HG03432 (cell line): ENCODE measurements at regions not wholly inside any gene's neighbourhood (a gene's known extent, or its start where the extent isn't known, plus 50 kb on each side); places are given as distances from the start of the nearest gene placed in this dataset.

Experiments
- ATAC-seq: cut with Tn5 transposase; IDR thresholded peaks from one replicate; pipeline ENCODE4 v1.9.1; 2021; ENCODE audit warnings: mild to moderate bottlenecking, moderate library complexity; ENCODE audit not compliant: unreplicated experiment

- ATAC-seq, result no peak
These were observed 175.9 kb downstream of the BAMBI start for GRCh38 chr10:28853195-28853594.

GRCh38 chr10:28857164-28857563 is 179.8 kb downstream of the BAMBI start:
- ATAC-seq, result no peak

GRCh38 chr10:28858646-28859045 is 181.3 kb downstream of the BAMBI start:
- no peak for ATAC-seq

- ATAC-seq, result no peak
These were observed 182.5 kb downstream of the BAMBI start for GRCh38 chr10:28859791-28860190.

GRCh38 chr10:28862219-28862618 is 184.9 kb downstream of the BAMBI start:
- ATAC-seq, result no peak

- ATAC-seq, result no peak
These were observed 192.4 kb downstream of the BAMBI start for GRCh38 chr10:28869606-28870201.

- no peak for ATAC-seq
These were observed 194.3 kb downstream of the BAMBI start for GRCh38 chr10:28871665-28872064.

GRCh38 chr10:28872587-28873165 is 195.4 kb downstream of the BAMBI start:
- ATAC-seq, result no peak

- no peak for ATAC-seq
These were observed 196.2 kb downstream of the BAMBI start for GRCh38 chr10:28873540-28873939.

- no peak for ATAC-seq
These were observed 196.9 kb downstream of the BAMBI start for GRCh38 chr10:28874210-28874609.

GRCh38 chr10:28875549-28876081 is 198.3 kb downstream of the BAMBI start:
- ATAC-seq, result no peak

GRCh38 chr10:28878236-28878970 is 201.1 kb downstream of the BAMBI start:
- no peak for ATAC-seq

- no peak for ATAC-seq
These were observed 201.9 kb downstream of the BAMBI start for GRCh38 chr10:28879246-28879645.

GRCh38 chr10:28879875-28880682 is 202.8 kb downstream of the BAMBI start:
- no peak for ATAC-seq

- no peak for ATAC-seq
These were observed 203.3 kb downstream of the BAMBI start for GRCh38 chr10:28880683-28880950.

- no peak for ATAC-seq
These were observed 204.0 kb downstream of the BAMBI start for GRCh38 chr10:28881171-28881882.

GRCh38 chr10:28883741-28884423 is 206.6 kb downstream of the BAMBI start:
- ATAC-seq, result no peak

- ATAC-seq, result no peak
These were observed 213.0 kb downstream of the BAMBI start for GRCh38 chr10:28890121-28890950.

GRCh38 chr10:28891058-28891713 is 213.9 kb downstream of the BAMBI start:
- ATAC-seq, result no peak
